Calu3 (cell line): ENCODE measurements at regions not wholly inside any gene's neighbourhood (a gene's known extent, or its start where the extent isn't known, plus 50 kb on each side); places are given as distances from the start of the nearest gene placed in this dataset.

ENCODE experiments used
- BruUV-seq: library from RNA; stranded (reverse); fragments of 400-500 nt; replicated peaks from 2 replicates; lab custom pipeline; 2021; lab: Mats Ljungman, UMichigan
- CTCF ChIA-PET: fragments of 300-600 bp; sonication (Branson Sonifier 250); formaldehyde crosslinking; loops from one replicate; lab custom pipeline; 2022; ENCODE audit warnings: antibody characterized with exemption; lab: Charles Lee
- DNase-seq: peaks from one replicate; pipeline ENCODE4 v3.0.0; 2022
- H3K27ac Mint-ChIP-seq: one replicate; pipeline ENCODE4 v1.8.0; 2022; ENCODE audit warnings: mixed read lengths; ENCODE audit not compliant: unreplicated experiment
- H3K27me3 Mint-ChIP-seq: one replicate; pipeline ENCODE4 v1.8.0; 2022; ENCODE audit warnings: mixed read lengths; ENCODE audit not compliant: unreplicated experiment
- H3K36me3 Mint-ChIP-seq: one replicate; pipeline ENCODE4 v1.8.0; 2022; ENCODE audit warnings: mild to moderate bottlenecking, moderate library complexity, mixed read lengths; ENCODE audit not compliant: insufficient read depth, unreplicated experiment
- H3K4me1 Mint-ChIP-seq: one replicate; pipeline ENCODE4 v1.8.0; 2022; ENCODE audit warnings: mild to moderate bottlenecking, low read depth, mixed read lengths; ENCODE audit not compliant: unreplicated experiment
- H3K4me3 Mint-ChIP-seq: one replicate; pipeline ENCODE4 v1.8.0; 2022; ENCODE audit warnings: mild to moderate bottlenecking, low read depth, moderate library complexity, mixed read lengths; ENCODE audit not compliant: unreplicated experiment
- H3K9me3 Mint-ChIP-seq: one replicate; pipeline ENCODE4 v1.8.0; 2022; ENCODE audit warnings: low read depth, mixed read lengths; ENCODE audit not compliant: unreplicated experiment
- intact Hi-C: fragments of 100-400 bp; cut with micrococcal nuclease; formaldehyde crosslinking; loops from one replicate; pipeline ENCODE4 v1.10.0; 2022; ENCODE audit not compliant: unreplicated experiment
- TF ChIP-seq, protein P1 (sequence below): fragments of 200-600 bp; IDR thresholded peaks from one replicate; pipeline ENCODE4 v1.8.0; 2022; ENCODE audit warnings: antibody characterized with exemption; ENCODE audit not compliant: unreplicated experiment

DNA sequence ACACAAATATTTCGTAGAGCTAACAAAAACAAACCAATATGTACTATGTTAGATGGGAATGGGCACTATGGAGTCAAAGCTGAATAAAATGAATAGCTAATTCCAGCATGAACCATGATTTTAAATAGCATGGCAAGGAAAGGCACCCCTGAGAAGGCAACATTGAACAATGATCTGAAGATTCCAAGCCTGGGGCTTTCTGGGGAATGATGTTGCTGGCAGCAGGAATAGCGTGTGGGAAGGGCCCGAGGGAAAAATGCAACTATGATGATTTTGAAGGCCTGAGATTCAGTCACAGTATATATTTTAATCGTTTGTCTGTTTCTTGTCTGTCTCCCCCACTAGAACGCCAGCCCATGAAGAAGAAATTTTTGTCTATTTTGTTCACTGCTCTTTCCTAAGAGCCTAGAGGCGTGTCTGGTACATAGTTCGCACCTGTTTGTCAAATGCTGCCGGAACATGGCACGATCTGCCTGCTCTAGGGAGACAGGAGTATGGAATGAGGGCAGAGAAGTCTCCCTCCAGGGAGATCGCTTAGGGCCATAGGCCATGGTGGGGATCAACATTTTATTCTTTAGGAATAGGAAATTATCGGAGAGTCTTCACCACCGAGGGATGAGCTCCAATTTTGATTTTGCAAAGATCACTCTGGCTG, 84.8 kb upstream of the EYA2 start:
- CTCF ChIA-PET, result no interaction called here
- TF ChIP-seq, protein P1, sequence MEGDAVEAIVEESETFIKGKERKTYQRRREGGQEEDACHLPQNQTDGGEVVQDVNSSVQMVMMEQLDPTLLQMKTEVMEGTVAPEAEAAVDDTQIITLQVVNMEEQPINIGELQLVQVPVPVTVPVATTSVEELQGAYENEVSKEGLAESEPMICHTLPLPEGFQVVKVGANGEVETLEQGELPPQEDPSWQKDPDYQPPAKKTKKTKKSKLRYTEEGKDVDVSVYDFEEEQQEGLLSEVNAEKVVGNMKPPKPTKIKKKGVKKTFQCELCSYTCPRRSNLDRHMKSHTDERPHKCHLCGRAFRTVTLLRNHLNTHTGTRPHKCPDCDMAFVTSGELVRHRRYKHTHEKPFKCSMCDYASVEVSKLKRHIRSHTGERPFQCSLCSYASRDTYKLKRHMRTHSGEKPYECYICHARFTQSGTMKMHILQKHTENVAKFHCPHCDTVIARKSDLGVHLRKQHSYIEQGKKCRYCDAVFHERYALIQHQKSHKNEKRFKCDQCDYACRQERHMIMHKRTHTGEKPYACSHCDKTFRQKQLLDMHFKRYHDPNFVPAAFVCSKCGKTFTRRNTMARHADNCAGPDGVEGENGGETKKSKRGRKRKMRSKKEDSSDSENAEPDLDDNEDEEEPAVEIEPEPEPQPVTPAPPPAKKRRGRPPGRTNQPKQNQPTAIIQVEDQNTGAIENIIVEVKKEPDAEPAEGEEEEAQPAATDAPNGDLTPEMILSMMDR, result no peak
- intact Hi-C loops, result no loop called here
- Mint-ChIP-seq H3K9me3 (no peaks in the 10 kb centered on the region), H3K4me3 (no peak overlapping the region), H3K4me1 (peaks cover 6% of the 10 kb centered on the region), H3K27me3 (peaks cover 16% of the 10 kb centered on the region), H3K36me3 (no peaks in the 10 kb centered on the region), H3K27ac (no peak overlapping the region)
- no TSS peak for BruUV-seq
- DNase-seq, result no peak

DNA sequence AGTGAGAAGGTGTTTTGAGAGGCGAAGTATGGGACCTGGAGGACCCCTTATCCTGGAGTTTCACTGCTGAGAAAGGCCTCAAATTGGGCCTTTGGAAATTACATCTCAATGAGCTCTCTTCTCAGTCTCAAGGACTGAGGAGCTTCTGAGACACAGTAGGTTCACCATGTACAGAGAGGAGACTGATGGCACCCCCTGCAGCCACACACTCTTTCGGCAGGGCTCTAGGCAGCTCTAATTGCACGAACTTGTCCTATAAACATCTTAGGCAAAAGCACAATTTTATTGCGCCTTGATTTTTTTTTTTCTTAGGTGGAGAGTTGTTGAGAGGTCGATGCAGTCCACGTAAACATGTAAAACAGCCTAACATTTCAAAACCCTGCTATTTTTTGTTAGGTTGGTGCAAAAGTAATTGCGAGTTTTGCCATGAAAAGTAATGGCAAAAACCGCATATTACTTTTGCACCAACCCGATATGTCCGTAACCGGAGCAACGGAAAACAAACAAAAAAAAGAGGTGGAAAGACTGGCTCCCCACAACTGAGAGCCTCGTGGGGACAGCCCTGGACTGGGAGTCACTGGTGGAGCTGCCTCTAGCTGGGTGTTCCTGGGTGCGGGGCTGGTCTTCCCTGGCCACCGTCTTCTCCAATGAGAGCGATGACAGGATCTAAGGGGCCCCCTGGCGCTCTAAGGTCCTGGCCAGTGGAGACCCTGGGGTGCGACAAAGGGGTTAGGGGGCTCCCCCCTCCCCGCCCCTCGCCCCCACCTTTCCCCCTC, 84.0 kb upstream of the EYA2 start:
- Mint-ChIP-seq H3K27me3 (peaks cover 16% of the 10 kb centered on the region), H3K4me3 (no peak overlapping the region), H3K27ac (no peak overlapping the region), H3K36me3 (no peaks in the 10 kb centered on the region), H3K4me1 (peaks cover 14% of the 10 kb centered on the region), H3K9me3 (no peaks in the 10 kb centered on the region)
- TF ChIP-seq, protein P1, result no peak
- no peak for DNase-seq
- intact Hi-C loops, result no loop called here
- no TSS peak for BruUV-seq
- CTCF ChIA-PET, result no interaction called here

DNA sequence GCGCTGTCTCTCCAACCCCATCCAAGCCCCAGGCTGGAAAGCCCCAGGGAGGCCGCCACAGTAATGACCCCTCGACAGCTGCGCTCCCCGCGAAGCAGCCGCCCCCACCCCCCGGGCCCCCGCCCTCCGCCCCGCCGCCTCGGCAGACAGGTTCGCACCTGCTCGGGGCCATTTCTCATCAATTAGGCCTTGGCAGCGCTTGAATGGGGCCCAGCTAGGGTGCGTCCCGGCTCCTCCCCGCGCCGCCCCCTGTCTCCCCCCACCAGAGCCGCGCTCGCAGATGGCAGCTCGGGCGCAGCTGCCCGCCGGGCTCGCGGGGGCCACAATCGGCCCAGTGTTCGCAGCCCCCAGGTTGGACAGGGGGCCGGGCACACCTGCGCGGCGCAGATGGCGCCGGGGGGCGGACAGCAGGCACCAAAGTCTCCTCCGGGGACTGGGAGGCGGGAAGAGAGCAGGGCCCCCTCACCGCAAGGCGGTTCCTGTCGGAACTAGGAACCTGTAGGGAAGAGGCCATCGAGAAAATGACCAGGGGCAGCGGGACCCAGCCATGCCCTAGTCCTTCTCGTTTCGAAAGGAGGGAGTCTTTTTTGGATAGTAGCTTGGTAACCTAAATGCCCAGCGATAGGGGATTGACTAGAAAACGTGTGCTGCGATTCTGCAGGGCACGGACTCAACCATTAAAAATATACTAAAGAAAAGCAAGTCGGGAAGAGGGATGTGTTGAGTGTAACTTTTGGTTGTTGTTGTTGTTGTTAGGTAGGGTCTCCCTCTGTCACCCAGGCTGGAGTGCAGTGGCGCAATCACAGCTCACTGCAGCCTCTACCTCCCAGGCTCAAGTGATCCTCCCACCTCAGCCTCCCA, 83.2 kb upstream of the EYA2 start:
- peaks cover 16% of the 10 kb centered on the region for H3K27me3 Mint-ChIP-seq
- H3K4me1 Mint-ChIP-seq, result peaks cover 17% of the 10 kb centered on the region
- no peak overlapping the region for H3K27ac Mint-ChIP-seq
- intact Hi-C loops, result no loop called here
- no peak overlapping the region for H3K4me3 Mint-ChIP-seq
- CTCF ChIA-PET, result interaction anchor here (0.6 to 0.9 kb wide), 3 partner anchors 8 to 273 kb away, joined by 3 to 5 read pairs (median 3); no protein-coding TSS in a partner anchor
- no TSS peak for BruUV-seq
- DNase-seq, result no peak
- no peaks in the 10 kb centered on the region for H3K36me3 Mint-ChIP-seq
- TF ChIP-seq, protein P1, result no peak
- H3K9me3 Mint-ChIP-seq, result no peaks in the 10 kb centered on the region
